ENCODE measurements at regions not wholly inside any gene's neighbourhood (a gene's known extent, or its start where the extent isn't known, plus 50 kb on each side); places are given as distances from the start of the nearest gene placed in this dataset.

DNA sequence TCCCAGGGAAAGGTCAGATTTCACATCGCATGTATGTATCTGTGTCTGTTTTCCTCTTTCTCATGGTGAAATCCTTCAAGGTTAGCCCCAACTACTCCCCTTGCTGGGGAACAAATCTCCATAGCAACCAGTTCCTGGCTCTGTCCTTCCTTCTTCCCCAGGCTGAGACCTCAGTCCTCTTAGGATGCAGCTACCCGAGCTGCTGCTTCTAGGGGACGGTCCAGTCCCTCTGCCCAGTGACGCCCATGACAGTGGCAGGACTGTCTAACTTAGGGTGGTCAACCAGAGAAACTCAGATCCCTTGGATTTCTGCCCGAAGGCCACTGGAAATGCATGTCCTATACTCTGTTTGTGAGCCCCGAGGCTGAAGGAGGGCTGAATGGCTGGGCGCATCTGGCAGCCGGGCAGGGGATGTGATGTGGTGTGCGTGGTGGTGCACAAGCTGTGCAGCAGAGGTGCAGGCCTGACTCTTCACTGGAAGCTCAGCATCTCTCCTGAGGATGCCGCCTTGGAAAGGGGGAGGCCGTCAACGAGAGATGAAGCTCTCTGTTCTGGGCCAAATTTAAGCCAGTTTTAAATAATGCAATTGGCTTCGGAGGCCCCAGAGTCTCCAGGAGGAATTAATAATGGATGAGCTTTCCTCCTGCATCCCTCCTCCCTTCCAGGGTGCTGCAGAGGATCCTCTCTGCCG is 118.7 kb upstream of the B3GAT1 start (continued):
- no peak for TF ChIP-seq SUZ12 (IDR thresholded peaks at IDR 0.05; ENCODE audit: low read depth, low read length)

DNA sequence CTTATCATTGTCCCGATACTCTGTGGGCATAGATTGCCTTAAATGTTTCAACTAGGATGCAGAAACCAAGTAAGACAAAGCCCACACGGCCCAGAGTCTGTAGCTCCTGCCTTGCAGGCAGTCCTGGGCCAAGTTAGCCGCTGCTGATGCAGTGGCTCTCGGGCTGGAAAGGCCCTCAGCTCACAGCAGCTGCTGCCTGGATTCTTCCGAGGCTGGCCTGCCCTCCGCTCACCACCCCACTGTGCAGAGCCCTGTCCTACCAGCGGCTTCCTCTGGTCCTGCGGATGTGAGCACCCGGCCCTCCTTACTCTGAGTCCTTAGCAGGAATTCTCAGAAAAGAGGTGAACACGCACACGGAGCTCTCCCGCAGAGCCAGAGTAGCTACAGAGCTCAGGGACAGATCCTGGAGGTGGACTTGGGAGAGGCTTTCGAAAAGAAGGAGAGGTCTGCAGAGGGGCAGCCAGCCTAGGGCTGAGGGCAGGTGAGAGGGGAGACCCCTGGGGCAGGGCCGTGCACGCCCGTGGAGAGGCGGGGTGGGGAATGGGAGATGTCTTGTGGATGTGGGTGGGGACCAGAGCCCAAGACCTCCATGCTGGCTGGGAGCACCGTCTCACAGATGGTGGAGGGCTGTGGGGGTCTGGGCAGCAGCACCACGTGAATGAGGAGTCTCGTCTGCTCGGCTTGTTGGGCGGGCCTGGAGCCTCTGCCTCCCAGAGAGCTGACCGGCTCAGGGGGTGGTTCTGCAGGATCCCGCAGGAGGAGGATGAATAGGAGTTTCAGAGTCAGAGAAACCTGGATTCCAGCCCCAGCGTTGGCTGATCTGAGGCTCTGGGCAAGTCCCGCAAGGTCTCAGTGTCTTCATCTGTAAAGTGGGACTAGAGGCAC is 117.4 kb upstream of the B3GAT1 start:
- DNase-seq (ENCODE audit: low spot score), result no peak

More for the DNA sequence above, 117.4 kb upstream of the B3GAT1 start:
- H3K9me3 ChIP-seq (ENCODE audit: low read length), result no peaks in the 10 kb centered on the region
- BruUV-seq (replicated peaks), result no TSS peak
- POLR2A ChIA-PET, result no interaction called here
- no peak overlapping the region for H3K4me2 ChIP-seq (ENCODE audit: low read depth, low read length)
- H2AFZ ChIP-seq (ENCODE audit: low read length), result no peak overlapping the region
- CTCF ChIA-PET (ENCODE audit: low intra/inter-chr PET ratio, low total read pairs), result no interaction called here
- intact Hi-C loops (cut with micrococcal nuclease; ENCODE audit: unreplicated experiment) (no loop called here), in situ Hi-C loops (cut with HindIII; ENCODE audit: extremely low pct_ligation_motif_present, low pct_unique_long_range_greater_than_20kb) (no loop called here)
- no peak for TF ChIP-seq PHF5A (CRISPR knock-in tag; IDR thresholded peaks at IDR 0.05; ENCODE audit: low read depth, unreplicated experiment)
- no peak for TF ChIP-seq SNAPC2 (CRISPR knock-in tag; IDR thresholded peaks at IDR 0.05)
- no peak for TF ChIP-seq ZNF552 (CRISPR knock-in tag; IDR thresholded peaks at IDR 0.05; ENCODE audit: borderline replicate concordance)
- no peak for TF ChIP-seq ZBTB21 (CRISPR knock-in tag; IDR thresholded peaks at IDR 0.05)
- TF ChIP-seq ZNF563 (CRISPR knock-in tag; IDR thresholded peaks at IDR 0.05), result no peak
- no peak for TF ChIP-seq EED (CRISPR knock-in tag; IDR thresholded peaks at IDR 0.05)
- TF ChIP-seq, protein P1, sequence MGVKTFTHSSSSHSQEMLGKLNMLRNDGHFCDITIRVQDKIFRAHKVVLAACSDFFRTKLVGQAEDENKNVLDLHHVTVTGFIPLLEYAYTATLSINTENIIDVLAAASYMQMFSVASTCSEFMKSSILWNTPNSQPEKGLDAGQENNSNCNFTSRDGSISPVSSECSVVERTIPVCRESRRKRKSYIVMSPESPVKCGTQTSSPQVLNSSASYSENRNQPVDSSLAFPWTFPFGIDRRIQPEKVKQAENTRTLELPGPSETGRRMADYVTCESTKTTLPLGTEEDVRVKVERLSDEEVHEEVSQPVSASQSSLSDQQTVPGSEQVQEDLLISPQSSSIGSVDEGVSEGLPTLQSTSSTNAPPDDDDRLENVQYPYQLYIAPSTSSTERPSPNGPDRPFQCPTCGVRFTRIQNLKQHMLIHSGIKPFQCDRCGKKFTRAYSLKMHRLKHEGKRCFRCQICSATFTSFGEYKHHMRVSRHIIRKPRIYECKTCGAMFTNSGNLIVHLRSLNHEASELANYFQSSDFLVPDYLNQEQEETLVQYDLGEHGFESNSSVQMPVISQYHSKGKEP (CRISPR knock-in tag; IDR thresholded peaks at IDR 0.05), result no peak
- no peak for TF ChIP-seq MTA3 (CRISPR knock-in tag; IDR thresholded peaks at IDR 0.05)
- TF ChIP-seq CHD2 (IDR thresholded peaks at IDR 0.05; ENCODE audit: low read depth, low read length), result no peak
- ATAC-seq (no peak), FAIRE-seq (no peak)
- H3K79me2 ChIP-seq (ENCODE audit: insufficient read depth, low read length), result no peaks in the 10 kb centered on the region
- no peaks in the 10 kb centered on the region for H3K4me1 ChIP-seq (ENCODE audit: insufficient read depth, low read length)
- H3K27ac ChIP-seq (ENCODE audit: extremely low read length, insufficient read depth, low read length), result no peak overlapping the region
- H3K4me3 ChIP-seq (replicated peaks in 1 of 3; ENCODE audit: insufficient read depth in 1 of 3, low read depth in 2 of 3, low read length in 3 of 3), result no peak overlapping the region
- no peaks in the 10 kb centered on the region for H3K36me3 ChIP-seq (replicated peaks in 1 of 2; ENCODE audit: control insufficient read depth in 1 of 2, insufficient read depth in 2 of 2, low read length in 2 of 2)
- no peak overlapping the region for H3K9ac ChIP-seq (ENCODE audit: insufficient read depth, low read depth, low read length)
- WGBS (ENCODE audit: low lambda C conversion rate), result 19% methylated on average over 12 of the region's 26 CpGs
- peaks cover 0 to 55% of the 10 kb centered on the region in 2 experiments; a peak in 2 of 5 replicates for H3K27me3 ChIP-seq (ENCODE audit: control insufficient read depth in 1 of 2, insufficient read depth in 2 of 2, low read length in 2 of 2)
- no peaks in the 10 kb centered on the region for H4K20me1 ChIP-seq (ENCODE audit: insufficient read depth, low read length)
